ENCODE measurements at regions not wholly inside any gene's neighbourhood (a gene's known extent, or its start where the extent isn't known, plus 50 kb on each side); places are given as distances from the start of the nearest gene placed in this dataset.
A peak's percentile ranks its signal among the peaks of the same experiment; 100 is the strongest.

DNA sequence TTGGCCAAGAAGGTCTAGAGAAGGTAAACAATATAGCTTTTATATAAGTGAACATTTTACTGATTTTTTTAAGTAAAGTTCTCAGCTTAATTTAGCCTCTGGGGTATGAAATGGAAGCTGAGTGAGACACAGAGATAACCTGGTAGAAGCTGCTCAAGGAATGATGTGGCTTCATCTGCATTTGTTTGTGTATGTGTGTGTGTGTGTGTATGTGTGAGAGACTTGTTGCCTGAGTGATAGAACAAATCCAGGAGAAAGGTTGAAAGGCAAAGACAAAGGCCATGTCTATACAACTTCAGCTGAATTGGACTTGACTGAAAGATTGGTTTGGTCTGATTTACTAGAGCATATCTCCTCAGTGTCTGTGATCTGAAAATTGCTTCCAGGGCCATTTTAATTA, 63.6 kb downstream of the PCDH7 start:
- no peak for DNase-seq

DNA sequence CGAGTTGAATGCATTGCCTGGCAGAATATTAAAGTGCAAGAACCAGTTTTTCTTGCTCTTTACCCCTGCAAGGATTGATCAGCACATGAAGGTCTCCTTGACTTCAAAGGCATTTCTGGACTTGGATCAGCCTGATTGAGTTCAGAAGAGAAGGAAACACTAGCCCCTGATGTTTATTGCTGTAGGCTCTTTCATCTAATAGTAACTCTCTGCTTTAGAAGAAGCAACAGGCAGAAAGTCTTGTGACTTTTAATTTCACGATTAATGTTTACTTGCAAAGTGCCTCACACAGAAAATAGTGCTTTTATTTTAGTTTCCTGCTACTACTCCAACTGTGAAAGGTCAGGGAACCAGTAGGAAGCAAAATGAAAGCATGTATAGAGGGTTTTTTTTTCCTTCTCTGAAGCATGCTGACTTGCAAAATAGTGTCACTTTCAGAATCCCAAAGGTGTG, 69.1 kb downstream of the PCDH7 start:
- DNase-seq = peak; percentile 31

DNA sequence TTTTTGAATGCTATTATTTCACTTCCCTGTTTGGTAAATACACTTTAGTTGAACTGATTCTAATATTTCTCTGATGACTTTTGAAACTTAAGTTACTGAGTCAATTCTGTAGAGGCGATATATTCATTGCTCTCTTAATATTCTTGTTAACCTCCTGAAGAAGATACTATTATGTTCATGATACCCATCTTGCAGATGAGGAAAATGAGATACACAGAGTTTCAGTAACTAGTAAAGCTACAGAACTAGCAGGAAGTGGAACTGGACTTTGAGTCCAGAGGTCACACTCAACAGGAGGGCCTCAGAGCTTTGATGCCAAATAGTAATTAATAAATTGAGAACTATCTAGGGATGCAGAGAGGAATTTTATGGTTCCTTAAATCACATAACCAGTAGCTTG, 70.0 kb downstream of the PCDH7 start:
- no peak for DNase-seq

DNA sequence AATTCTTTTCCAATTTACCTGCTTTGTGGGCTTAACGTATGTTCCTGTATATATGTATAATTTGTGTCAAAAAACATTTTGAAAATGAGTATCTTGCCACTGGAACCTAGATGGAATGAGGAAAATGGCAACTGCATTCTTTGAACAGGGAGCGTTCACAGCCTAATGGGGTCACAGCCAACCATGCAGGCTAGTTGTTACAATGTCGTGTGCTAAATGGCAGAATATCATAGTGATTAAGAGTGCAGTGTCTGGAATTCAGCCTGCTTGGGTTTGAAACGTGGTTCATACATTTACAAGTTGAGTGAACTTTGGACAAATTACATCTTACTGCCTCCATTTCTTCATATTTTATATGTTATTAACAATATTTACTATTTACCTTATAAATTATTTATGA, 70.8 kb downstream of the PCDH7 start:
- no peak for DNase-seq

DNA sequence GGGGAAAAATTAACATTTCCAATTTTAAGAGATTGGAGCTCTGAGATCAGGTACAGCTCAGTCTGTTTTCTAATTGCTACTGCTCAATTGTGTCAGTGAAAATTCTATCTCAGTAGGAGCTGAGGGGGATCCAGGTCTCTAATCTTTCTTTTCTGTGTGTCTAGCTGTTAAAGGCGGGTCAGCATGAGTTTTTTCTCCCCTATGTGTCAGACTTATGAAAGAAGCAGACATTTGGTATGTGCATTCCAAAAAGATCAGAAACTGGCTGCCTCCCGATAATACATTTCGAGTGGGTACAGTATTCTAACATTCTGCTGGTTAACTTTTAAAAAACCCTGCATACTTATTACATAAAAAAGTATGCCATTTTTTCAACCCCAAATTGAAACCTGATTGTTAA, 72.4 kb downstream of the PCDH7 start:
- no peak for DNase-seq

DNA sequence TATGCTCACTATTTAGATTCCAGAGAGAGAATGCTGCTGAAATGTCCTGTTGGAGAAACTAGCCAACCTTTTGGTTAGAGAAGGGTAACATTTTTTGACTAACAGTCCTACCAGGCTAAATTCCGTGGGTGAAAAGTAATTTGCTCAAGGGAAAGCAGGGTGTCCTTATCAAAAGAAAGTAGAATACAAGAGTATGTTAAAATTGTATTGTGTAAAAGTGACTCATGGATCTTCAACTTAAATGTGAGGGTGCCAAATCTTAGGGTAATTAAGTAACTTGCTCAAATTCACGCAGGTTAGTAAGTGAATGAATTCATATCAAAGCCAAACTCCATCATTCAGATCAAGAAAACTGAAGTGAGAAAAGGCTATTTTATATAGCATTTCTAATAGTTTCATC, 81.7 kb downstream of the PCDH7 start:
- no peak for DNase-seq

DNA sequence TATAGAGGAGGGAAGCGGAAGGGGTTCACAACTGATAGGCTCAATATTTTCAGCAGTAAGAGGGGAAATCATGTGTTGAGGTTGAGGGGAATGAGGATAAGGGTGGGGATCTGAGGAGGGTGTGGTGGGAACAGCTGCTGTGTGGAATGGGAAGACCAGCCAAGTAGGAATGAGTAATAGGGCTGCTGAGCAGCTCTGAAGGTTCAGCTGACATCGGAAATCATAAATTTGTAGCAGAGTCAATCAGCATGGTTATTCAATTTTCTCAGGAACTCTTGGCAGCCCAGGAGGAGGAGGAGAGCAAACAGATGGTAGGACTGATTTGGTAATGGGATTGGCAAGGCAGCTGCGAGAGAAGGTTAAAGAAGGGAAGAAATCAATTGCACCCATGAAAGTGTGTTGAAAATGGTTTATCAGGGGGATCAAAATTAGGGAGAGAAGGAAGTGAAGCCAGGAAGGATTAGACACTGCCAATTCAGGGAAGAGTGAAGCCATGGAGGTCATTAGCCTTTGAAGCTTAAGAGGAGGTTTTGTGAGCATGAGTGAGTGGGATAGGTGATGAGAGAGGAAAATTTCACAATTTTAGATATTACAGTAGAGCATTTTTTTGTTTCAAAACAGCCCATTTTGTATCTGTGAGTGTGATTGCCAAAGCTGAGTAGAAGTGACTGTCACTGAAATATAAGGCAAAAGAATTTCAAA, 82.6 kb downstream of the PCDH7 start:
- DNase-seq = no peak

DNA sequence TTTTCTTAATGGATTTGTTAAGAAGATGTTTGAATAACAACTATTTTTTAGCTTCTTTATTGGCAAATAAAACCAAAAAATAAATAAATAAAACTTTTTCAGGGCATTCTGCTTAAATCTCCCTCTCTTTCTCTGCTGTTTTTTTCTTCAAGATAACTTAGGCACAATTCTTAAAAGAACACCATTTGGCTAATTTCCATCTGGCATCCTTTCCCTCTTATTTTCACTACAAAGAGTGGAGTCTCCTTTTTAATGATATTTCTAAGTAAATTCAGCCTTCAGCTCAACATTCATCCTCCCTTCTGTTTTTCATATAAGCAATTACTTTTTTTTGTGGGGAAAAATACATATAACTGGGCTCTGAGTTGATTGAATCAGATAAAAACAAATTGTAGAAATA, 88.1 kb downstream of the PCDH7 start:
- no peak for DNase-seq

DNA sequence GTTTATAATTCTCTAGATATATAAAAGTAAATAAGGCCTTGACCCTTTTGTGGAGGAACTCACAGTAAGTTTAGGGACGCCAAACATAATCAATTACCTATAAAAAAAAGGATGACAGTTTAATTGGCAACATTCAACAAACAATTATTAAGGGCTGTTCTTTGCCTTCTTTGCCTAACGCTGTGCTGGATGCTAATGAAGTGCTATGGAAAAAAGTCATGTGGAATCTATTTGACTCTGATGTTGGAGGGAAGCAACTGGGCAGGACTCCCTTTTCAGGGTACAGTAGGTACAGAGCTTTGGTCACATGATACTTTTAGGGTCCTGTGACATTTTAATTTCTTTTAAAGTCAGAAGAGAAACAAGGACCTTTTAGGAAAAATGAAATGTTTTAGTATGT, 91.1 kb downstream of the PCDH7 start:
- no peak for DNase-seq

DNA sequence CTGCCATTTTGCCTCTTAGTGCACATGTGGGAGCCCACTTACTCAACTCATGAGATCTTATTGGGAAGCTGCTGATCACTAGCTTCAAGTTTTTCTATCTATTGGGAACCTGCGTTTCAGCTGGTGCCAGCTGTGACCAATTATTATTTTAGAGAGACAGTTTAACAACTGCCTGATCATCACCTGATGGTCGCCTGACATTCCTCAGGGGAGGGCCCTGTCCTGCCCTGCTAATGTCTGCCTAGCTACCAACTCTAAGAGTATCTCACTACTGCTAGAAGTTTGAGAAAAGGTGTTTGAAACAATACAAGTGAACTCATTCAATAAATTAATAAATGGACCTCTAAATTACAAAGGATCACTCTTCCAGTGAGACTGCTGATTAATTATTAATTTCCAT, 95.5 kb downstream of the PCDH7 start:
- DNase-seq = no peak

DNA sequence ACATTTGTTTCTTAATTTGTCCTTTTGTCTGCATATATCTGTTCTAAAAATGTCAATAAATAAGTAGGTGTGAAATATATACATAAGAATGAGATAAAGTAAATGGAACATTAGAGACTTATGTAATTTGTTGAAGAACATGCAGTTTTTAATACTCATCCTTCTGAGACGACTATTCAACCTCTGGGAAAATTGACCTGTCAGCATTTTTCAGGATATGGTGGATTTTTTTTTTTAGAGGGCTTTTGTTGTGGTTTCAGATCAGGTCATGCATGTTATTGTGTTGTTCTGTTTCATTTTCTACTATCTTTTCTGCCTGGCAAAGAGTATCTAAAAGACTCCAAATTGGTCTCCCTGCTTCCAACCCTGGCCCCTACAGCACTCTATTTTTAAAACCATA, 97.3 kb downstream of the PCDH7 start:
- DNase-seq = no peak

DNA sequence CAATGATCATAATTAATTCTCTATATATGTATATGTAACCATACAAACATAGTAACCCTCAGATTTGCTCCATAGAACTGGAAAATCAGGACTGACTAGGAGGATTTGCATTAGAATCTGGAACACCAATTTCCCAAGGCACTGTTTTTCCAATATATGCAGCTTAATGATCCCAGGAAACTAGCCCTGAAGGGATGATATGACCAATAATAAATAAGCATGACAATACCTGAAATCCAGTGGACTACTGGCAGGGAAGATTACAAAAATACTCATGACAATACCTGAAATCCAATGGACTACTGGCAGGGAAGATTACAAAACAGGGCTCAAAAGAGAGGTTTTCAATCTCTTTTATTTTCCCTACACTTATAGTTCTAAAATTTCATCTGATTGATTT, 98.4 kb downstream of the PCDH7 start:
- DNase-seq = no peak

DNA sequence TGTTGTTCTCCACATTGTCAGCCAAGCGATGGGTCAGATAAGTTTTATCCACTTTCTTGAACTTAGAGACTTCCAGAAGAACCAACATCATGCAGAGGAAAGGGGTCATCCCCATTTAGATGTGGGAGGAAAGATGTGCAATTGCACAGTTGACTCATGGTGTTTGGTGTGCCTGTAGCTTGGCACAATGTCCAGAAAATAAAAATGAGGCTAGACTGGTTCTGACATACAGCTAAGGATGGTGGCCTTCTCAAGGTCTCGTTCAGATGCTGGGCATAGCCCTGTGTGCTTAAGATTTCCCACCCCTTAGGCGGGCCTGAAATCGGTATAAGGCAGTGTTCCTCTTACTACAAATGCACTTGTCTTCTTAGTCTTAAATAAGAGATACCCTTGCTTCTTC, 101.1 kb downstream of the PCDH7 start:
- no peak for DNase-seq

DNA sequence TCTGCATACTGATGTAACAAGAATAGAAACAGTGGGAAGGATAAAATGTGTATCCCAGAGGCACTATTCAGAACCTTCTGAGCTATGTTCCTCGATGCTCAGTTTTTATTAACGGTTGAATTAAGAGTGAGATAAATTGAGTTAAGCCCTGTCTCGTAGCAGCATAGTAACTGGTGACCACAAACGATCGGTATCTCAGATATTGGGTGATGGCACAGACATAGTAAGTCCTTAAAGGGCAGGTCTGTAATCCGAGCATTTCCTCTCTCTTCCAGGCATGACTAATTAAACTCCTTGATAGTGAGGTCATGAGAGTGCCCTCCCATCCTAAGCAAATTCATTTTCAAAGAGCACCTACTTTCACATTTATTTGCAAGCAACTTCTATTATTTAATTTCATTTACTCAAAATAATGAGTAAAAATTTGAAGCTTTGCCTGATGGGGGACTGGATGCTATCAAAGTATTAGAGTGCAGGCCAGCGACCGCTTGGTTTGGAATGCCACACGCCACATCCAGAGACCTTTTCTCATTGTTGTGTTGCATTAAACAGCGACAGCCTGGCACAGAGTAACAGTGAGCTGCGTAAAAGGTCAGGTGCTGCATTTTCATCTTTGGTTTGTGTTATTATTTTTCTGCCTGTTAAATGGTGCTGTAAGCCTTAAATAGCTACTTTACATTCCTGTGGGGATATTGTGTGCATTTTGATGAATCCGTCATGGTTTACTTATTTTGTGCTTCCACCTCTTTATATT, 101.9 kb downstream of the PCDH7 start:
- DNase-seq = no peak

DNA sequence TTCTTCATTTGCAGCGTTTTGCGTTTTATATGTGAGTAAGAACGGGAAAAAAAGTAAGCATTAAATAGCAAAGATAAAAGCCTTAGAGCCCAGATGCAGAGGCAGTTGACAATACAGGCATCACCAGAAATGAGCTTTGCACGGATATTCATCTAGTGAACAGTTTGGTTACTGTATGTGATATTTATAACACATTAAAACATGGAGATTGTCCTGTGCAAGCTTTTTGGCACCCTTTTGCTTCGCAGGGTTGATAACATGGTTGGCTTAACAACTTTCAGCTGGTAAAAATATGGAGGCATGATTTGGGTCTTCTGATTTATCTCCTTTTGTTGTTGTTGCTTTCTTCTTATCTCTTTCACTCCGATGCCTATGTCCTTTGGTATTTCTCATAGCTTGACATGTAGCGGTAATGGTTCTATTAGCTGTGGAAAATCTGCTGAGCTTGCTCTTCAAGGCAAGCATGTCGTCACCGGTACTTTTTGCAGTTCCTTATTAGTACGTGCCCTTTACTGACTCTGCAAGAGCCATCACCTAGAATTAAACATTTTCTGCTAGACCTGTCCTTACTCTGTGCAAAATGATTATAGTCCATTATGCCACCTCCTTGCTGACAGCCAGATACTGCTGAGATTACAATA, 102.9 kb downstream of the PCDH7 start:
- DNase-seq = no peak

DNA sequence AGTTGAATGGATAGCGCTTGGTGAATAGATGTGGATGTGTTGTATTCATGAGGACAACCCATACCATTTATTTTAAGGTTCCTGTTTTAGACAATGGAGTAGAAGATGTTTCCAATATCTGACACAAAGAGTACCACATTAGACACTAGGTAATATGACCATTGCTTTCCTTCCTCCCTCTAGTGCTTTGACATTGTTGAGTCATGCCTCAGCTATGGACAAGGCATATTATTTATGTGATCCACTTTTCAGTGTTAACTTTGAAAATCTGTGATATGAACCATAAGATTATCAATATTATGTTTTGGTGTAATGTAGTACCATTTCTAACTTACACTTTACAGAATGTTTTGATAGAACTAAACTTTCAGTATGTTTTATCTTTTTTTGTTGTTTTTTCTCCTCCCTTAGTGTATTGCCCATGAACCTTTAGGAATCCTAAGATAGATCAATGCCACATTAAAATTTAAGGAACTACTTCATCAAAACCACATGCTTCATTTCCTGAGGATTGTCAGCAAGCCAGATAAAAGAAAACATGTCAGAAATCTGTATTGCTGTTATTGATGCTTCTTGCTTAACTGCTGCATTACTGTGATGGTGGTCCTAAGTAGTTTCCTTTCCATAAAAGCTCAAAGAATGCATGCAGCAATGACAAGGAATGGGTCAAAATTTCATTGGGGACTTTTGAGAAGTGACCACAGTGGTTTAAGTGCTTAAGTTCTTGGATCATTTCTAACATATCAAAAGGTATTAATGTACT, 105.0 kb downstream of the PCDH7 start:
- no peak for DNase-seq

DNA sequence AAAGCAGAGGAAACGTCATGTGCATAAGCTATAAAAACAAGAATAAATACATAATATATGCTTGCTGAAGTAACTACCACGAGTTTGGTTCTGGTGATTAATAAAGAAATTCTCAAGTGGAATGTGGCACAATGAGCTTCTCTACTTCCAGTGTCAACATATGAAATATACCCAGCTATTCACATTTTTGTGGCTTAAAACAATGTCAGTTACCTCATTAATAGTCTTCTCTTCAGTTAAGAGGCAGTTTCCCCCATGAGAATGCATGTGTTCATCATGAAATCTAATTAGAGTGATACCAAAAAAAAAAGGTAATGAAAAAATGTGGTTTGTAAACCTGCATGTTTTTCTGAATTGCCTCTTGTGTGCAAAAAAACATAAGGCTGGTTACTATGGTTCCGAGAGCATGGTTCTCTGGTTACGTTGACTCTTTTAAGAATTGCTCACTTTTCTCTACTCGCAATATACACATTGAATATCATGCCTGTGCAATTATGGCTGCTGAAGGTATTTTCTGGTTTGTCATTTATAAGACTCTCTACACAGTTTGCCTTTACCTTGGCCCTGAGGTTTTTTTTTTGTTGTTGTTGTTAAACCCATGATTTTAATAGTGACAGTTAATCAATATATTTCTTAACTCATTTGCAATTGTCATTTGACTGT, 108.2 kb downstream of the PCDH7 start:
- no peak for DNase-seq

DNA sequence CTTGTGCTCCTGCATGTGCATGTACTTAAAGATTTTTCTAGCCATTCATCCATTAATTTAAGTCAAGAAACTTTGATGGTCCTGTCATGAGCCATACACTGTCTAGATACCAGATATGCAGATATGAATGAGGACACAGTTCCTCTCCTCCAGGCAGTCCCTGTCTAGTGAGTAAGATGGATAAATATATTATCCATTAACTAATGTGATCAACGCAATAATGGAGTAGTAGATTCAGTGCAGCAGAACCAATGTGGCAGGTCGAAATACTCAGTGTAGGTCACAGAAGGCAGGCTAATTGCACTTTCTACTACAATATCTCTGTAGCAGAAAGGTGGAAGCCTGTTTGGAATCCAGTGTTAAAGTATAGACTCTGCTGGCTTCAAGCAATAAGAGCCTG, 112.5 kb downstream of the PCDH7 start:
- no peak for DNase-seq

DNA sequence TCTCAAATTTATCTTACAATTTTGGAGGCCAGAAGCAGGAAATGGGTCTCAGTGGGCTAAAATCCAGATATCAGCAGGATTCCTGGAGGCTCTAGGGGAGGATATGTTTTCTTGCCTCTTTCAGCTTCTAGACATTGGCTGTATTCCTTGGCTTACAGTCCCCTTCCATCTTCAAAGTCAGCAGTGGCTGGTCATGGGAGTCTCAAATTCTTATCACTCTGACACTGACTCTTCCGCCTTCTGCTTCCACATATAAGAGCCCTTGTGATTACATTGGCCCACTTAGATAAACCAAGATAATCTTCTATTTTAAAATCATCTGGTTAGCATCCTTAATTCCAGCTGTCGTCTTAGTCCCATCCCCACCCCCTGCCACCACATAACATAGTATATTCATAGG, 113.0 kb downstream of the PCDH7 start:
- no peak for DNase-seq

DNA sequence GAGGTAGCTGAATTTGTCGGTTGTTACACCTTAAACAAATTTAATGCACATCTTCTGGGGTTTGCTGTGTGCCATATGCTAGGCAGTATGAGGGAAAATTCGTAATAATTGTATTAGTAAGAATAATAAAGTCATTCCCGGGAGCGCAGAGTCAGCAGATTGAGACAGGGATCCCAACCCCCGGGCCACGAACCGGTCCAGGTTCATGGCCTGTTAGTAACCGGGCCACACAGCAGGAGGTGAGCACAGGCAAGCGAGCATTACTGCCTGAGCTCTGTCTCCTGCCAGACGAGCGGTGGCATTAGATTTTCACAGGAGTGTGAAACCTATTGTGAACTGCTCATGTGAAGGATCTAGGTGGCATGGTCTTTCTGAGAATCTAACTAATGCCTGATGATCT, 114.9 kb downstream of the PCDH7 start:
- DNase-seq = no peak

DNA sequence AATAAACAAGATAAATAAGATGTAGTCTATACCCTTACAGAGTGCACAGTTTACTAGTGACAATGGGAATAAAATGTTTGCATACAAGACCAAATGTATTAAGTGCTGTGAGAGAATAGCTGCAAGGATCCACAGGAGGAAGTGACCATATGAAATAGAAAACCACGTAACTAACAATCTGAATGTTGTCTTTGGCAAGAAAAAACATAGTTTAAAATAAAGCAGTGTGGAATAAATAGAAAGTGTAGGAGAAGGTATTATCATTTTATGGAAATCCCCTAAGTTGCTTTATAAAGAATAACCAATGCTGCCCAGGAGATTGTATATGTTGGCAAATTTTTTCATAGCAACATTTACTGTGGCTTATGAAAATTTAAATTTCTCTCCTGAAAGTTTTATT, 116.1 kb downstream of the PCDH7 start:
- DNase-seq = no peak

DNA sequence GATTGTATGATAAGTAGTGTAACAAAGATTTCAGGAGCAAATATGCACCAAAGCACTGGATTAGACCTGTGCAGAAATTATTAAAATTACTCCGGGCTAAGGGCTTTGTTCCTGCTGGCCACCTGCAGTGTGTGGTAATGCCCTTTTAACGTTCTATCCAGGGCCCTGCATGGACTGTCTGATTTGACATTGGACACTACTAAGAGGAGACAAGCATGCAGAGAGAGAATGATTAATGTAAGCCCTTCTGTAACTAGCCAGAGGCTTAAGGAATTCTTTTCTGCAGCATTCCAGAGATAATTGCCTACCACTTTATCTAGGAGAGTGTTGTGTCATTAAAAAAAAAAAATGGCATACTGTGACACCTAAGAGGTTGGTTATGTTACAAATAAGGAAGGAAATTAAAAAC, 117.0 kb downstream of the PCDH7 start:
- no peak for DNase-seq

All from right kidney (tissue), 1 donor.